SKM-1 (cell line): ENCODE measurements at regions not wholly inside any gene's neighbourhood (a gene's known extent, or its start where the extent isn't known, plus 50 kb on each side); places are given as distances from the start of the nearest gene placed in this dataset.
"Not testable (repeated sequence)": the region's sequence is repeated elsewhere in the genome, so short reads cannot be mapped to it uniquely, and the experiment has no call there.

Experiments used
- DNase-seq: peaks from one replicate; lab custom pipeline; 2025; ENCODE audit not compliant: unreplicated experiment; lab: John Stamatoyannopoulos, UW

DNA sequence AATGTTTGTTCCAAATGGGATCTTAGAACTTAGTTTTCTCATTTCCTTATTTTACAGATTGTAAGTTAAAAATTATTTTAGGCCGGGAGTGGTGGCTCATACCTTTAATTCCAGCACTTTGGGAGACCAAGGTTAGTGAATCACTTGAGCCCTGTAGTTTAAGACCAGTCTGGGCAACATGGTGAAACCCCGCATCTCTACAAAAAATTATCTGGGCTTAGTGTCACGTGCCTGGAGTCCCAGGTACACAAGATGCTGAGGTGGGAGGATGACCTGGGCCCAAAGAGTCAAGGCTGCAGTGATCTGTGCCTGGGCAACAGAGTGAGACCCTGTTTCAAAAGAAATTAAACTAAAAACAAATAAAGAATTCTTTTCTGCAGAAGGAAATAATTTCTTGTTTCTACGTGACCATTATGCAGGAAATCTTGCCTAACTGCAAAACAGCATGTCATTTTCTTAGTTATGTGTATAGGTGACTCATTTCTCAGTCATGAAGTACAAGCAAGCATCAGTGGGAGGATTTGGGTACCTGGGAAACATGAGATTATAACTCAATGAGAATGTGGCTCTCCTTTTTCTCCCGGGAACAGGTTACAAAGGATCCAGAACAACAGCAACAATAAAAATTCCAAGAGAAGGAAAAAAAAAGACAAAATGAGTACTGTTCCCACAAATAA is 375.1 kb upstream of the ST8SIA4 start:
- no peak for DNase-seq

DNA sequence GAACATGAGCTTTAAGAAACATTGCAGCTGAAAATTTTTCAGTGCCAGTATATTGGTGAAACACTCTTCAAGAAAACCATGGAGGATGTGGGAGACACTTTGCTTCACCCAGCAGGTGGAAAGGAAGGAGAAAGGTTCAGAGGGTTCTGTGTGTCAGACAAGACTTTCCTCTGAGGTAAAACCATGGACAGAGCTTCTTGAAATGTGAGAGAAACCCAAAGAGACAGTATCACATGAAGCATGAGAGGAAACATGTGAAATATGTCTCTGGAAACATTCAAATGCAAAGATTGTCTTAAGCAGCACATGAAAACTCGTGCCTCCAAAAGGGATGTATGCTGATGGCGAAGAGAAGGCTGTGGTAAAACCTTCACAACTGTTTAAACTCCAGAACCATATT is 368.9 kb upstream of the ST8SIA4 start:
- DNase-seq: no peak

DNA sequence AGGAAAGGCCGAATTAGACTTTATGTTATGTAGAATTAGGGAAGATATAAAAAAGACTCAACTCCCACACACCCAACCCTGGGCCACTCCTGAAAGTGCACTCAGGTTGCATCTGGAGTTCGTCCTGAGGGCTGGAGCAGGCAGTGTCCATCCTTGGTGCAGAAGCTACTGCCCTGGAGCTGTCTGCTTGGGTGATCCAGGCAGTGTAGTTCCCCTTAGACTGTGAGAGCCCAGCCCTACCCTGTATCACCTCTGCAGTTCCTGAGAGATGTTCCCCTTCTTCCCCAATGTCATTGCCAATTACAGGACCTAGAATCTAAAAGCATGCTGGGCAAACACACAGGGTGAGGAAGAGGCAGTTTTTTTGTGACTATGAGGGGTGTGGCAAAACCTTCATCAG is 368.3 kb upstream of the ST8SIA4 start:
- no peak for DNase-seq

DNA sequence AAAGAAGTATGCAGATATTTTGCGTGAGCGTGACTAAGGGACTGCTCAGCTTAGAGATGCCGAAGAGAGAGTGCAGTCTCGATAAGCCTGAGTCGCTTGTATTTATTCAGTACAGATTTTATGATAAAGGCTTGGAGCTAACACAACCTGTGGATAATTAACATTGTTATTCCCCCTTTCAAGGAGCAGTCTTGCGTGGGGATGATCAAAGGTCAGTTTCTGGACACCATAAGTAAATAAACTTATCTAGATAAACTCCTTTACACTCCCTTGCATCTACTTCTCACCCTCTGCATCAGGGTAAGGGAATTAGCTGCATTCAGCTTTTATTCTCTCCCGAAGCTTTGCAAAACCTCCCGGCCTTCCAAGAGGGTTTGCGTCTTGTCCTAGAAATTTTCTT is 357.8 kb upstream of the ST8SIA4 start:
- no peak for DNase-seq

DNA sequence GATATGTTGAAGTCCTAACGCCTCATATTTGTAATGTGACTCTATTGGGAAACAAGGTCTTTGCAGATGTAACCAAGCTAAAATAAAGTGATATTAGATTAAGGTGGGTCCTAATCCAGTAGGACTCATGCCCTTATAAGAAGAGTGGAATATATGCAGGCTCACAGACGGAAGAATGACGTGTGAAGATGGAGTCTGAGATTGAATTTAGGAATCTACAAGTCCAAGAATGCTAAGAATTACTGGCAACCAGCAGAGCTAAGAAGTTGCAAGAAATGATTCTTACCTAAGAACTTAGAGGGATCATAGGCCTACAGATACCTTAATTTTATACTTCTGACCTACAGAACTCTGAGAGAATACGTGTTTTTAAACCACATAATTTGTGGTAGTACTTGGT is 350.0 kb upstream of the ST8SIA4 start:
- no peak for DNase-seq

DNA sequence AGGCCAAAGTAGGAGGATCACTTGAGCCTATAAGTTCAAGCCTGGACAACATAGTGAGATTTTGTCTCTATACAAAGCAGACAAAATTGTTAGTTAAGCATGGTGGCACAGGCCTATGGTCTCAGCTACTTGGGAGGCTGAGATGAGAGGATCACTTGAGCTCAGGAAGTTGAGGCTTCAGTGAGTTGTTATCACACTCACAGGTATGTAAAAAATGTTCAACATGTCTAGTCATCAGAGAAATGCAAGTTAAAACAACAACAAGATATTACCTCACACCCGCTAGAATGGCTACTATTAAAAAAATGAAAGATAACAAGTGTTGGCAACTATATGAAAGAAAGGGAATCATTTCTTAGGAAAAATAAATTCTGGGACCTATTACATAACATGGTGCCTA is 341.5 kb upstream of the ST8SIA4 start:
- DNase-seq: no peak

DNA sequence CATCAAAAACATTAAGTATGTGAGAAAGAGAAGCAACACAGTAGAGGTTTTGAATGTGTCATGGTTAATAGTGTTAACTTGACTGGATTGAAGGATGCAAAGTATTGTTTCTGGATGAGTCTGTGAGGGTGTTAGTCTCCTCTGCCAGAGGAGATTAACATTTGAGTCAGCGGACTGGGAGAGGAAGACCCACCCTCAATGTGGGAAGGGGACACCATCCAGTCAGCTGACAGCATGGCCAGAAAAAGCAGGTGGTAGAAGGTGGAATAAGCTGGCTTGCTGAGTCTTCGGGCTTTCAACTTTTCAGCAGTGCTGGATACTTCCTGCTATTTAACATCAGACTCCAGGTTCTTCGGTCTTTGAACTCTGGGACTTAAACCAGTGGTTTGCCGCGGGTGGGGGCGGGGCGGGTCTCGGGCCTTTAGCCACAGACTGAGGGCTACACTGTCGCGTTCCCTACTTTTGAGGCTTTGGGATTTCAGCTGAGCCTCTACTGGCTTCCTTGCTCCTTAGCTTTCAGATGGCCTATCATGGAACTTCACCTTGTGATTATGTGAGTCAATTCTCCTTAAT is 309.9 kb upstream of the ST8SIA4 start:
- DNase-seq: no peak

DNA sequence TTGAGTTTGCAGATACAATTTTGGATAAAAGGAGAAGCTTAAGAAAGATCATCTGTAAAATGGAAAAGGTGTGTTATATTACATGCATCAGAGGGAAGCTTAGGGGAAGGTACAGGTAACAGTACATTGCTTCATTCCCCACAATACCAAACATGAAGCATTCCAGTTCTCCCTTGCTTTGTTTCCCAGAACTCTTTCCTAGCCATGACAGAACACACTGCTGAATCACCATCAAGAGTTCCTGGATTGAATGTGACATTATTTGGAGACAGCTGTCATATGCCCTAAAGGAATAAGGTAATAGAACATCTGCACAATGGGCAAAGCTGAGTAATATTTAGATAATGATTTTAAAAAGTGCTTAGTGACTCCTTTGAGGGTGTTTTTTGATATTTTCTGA is 303.5 kb upstream of the ST8SIA4 start:
- DNase-seq: no peak

DNA sequence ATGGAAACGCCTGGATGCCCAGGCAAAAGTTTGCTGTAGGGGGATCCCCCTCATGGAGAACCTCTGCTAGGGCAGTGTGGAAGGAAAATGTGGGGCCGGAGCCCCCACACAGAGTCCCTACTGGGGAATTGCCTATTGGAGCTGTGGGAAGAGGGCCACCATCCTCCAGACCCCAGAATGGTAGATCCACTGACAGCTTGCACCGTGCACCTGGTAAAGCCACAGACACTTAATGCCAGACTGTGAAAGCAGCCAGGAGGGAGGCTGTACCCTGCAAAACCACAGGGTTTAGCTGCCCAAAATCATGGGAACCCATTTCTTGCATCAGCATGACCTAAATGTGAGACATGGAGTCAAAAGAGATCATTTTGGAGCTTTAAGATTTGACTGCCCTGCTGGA is 302.0 kb upstream of the ST8SIA4 start:
- DNase-seq: not testable (repeated sequence)

DNA sequence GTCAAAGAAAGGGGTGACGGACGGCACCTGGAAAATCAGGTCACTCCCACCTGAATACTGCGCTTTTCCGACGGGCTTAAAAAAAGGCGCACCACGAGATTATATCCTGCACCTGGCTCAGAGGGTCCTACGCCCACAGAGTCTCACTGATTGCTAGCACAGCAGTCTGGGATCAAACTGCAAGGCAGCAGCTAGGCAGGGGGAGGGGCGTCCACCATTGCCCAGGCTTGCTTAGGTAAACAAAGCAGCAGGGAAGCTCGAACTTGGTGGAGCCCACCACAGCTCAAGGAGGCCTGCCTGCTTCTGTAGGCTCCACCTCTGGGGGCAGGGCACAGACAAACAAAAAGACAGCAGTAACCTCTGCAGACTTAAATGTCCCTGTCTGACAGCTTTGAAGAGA is 277.3 kb upstream of the ST8SIA4 start:
- DNase-seq: not testable (repeated sequence)

DNA sequence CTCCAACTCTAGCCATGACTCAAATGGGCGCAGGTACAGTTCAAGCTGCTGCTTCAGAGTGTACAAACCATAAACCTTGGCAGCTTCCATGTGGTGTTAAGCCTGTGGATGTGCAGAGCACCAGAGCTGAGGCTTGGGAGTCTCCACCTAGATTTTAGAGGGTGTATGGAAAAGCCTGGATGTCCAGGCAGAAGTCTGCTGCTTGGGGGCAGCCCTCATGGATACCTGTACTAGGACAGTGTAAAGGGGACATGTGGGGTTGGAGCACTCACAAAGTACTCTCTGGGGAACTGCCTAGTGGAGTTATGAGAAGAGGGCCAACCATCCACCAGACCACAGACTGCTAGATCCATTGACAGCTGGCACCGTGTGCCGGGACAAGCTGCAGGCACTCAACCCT is 273.5 kb upstream of the ST8SIA4 start:
- no peak for DNase-seq

DNA sequence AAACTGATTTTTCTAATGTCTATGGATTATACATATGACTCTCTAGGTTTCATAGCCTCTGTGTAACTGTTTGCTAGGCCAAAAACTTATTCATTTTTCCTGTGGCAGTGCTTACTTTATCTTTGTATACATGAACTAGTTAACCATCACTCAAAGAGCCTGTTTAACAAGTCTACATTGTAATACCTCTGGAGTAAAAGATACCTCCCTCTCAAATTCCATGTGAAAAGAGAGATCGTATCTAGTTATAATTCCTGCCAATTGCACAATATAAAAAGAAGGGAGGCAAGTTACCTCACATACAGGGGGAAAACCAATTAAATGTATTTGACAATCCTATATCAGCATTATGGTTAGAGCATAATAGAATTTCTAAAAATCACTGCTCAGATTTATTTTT is 271.9 kb upstream of the ST8SIA4 start:
- no peak for DNase-seq

DNA sequence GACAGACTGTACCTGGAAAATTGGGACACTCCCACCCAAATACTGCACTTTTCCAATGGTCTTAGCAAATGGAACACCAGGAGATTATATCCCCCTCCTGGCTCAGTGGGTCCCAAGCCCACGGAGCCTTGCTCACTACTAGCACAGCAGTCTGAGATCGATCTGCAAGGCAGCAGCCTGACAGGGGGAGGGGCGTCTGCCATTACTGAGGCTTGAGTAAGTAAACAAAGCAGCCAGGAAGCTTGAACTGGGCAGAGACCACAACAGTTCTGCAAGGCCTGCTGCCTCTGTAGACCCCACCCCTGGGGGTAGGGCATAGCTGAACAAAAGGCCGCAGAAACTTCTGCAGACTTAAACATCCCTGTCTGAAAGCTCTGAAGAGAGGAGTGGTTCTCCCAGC is 260.0 kb upstream of the ST8SIA4 start:
- no peak for DNase-seq

DNA sequence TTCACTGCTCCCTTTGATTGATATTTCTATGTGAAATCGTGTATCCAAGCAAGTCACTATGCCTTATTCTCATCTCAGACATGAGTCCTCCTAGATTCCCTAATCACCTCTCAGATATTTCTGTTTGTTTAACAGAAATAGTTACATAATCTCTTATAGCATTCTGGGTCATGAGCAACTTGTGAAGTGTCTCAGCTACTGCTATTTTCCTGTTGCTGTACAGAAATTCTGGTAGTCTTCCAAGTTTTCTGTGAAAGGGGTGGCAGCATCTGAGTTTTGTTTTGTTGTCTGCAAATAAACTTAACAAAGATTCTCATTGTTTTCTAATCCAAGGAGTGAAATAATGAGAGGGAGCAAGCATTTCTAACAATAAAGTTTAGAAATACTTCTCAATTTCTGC is 256.9 kb upstream of the ST8SIA4 start:
- DNase-seq: no peak

DNA sequence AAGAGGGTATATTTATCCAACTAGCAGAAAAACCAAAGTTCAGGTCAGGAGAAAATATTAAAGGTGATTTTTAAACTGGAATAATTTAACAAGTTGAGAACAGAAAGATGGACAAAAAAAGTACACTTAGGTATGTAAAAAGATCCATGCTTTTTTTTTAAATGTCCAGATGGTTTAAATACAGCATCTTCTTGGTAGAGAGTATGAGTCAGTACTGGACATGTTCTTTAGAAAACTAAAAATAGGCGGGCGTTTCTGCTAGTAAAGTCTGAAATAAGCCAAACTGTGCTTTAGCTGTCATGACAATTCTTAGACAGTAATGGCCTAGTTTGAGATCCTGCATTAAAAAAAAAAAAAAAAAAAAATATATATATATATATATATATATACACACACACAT is 255.9 kb upstream of the ST8SIA4 start:
- no peak for DNase-seq

DNA sequence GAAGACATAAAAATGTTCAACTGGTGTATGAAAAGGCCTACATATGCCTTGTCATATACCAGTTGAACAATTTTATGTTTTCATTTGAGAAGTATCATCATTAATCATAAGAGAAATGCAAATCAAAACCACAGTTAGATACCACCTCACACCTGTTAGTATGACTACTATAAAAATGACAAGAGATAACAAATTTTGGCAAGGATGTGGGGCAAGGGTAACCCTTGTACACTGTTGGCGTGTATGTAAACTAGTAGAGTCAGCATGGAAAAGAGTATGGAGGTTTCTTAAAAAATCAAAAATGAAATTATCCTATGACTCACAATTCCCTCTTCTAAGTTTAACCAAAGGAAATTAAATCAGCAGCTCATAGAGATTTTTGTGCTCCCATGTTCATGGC is 250.4 kb upstream of the ST8SIA4 start:
- DNase-seq: no peak

DNA sequence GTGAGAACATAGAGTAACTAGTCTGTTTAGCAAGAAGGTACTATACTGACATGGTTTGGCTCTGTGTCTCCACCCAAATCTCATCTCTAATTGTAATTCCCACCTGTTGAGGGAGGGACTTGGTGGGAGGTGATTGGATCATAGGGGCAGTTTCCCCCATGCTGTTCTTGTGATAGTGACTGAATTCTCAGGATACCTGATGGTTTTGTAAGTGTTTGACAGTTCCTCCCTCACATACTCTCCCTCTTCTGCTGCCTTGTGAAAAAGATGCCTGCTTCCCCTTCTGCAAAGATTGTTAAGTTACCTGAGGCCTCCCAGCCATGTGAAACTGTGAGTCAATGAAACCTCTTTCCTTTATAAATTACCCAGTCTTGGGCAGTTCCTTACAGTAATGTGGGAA is 240.4 kb upstream of the ST8SIA4 start:
- no peak for DNase-seq

DNA sequence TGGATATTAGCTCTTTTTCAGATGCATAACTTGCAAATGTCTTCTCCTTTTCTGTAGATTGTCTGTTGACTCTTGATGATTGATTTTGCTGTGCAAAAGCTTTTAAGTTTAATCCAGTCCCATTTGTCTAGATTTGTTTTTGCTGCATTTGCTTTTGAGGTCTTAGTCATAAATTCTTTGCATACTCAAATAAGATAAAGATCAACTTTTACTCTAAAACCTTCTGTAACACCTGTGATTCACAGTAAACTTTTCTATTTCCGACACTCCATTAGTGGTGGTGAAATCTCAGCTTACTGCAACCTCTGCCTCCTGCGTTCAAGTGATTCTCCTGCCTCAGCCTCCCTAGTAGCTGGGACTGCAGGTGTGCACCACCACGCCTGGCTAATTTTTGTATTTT is 239.0 kb upstream of the ST8SIA4 start:
- DNase-seq: no peak

DNA sequence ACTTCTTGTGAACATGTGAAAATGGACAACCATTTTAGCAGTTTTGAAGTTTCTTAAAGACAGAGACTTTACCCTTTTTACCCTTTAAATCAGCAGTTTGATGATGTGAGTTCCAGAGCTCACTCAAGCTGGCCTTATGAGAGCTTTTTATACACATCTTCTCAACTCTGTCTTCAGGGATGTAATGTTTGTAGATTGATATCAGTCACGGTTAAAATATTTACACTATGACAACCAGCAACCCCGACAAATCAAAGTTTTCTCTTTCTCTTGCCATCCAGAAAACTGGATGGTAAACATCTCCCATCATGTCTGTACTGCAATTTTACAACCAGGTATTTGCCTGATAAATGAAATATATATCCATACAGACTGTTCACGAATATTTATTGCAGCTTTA is 233.4 kb upstream of the ST8SIA4 start:
- no peak for DNase-seq

DNA sequence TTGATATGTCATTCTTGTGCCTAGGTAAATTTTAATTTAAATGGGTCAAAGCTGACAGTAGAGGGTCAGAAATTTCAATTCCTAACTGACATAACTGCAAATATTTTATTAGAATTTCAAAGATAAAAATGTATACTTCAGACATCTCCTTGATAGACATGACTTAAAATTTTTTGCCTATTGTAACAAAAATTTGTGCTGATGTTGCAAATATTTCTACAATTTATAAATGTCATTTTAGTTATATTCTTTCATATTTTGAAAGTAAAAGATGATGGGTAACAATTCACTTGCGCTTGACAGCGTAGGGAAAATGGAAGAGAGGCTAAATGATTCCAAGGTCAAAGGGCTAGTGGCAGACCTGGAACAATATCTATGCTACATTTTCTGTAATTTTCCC is 220.3 kb upstream of the ST8SIA4 start:
- no peak for DNase-seq

DNA sequence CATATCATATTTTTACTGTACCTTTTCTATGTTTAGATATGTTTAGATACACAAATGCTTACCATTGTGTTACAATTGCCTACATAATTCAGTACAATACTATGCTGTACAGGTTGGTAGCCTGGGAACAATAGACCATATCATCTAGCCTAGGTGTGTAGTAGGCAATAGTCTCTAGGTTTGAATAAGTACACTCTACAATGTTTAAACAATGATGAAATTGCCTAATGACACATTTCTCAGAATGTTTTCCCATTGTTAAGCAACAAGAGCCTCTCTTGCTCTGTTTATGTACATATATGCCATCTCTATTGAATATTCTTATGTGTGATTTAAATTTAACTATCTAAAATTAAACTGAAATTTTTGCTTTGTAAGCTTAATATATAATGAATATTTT is 209.6 kb upstream of the ST8SIA4 start:
- no peak for DNase-seq

DNA sequence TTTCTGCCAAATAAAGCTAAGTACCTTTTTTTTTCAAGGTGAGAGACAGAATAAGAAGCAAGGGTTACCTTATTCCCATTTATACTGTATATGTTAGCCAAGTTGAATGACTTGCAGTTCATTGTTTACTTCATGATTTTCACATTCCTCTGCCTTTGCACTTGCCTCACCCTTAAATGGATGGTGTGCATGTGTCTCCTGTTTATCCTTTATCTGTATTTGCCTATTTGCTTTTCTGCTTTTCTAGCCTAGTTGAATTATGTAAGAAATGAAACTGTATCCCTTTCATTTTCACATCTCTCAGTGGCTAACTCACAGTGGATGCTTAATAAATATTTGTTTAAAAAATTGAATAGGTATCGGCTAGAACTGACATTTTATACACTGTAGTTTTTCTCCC is 200.8 kb upstream of the ST8SIA4 start:
- DNase-seq: no peak

DNA sequence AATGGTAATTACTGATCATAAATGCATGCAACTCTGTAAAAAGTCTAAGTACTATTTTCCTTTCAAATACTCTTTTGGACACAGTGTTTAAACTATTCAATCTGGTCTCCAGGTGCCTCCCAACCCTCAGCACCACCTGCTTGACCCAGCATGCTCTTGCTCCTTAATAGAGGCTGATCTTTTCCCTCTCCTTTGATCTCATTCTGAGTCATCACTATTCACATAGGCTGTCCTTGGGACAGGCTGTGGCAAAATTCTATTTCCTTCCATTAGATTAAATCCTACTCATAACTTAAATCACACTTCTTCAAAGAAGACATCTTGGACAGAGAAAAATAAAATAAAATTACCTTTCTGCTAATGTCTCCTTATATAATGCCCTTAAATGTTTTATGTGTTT is 199.4 kb upstream of the ST8SIA4 start:
- DNase-seq: no peak
